Peyer's patch (tissue), 4 donors: ENCODE measurements at regions not wholly inside any gene's neighbourhood (a gene's known extent, or its start where the extent isn't known, plus 50 kb on each side); places are given as distances from the start of the nearest gene placed in this dataset.

Experiments used
- DNase-seq, 3 donors: peaks; one replicate each; pipeline ENCODE4 v3.0.0-alpha.2; 2017 to 2019
- H3K27ac ChIP-seq, 4 donors: fragments of 200-600 bp; sonication (generic); one replicate each; pipeline ENCODE4 v1.5.1; 2016 to 2019
- H3K27me3 ChIP-seq, 2 donors: fragments of 200-600 bp; sonication (generic); one replicate each; pipeline ENCODE4 v1.5.1; 2019
- H3K36me3 ChIP-seq, 3 donors: fragments of 200-600 bp; sonication (generic); one replicate each; pipeline ENCODE4 v1.5.1; 2016 to 2019
- H3K4me1 ChIP-seq, 4 donors: fragments of 200-600 bp; sonication (generic); one replicate each; pipeline ENCODE4 v1.5.1; 2016 to 2019
- H3K4me3 ChIP-seq, 4 donors: fragments of 200-600 bp; sonication (generic); 1 replicate in 3 of 4; 2 replicates in 1 of 4; pipeline ENCODE4 v1.5.1; 2016 to 2019; ENCODE audit warnings: mild to moderate bottlenecking in 1 of 4
- H3K9me3 ChIP-seq, 4 donors: fragments of 200-600 bp; sonication (generic); one replicate each; pipeline ENCODE4 v1.5.1; 2016 to 2019; ENCODE audit warnings: mild to moderate bottlenecking in 1 of 4
- CTCF ChIP-seq, 6 experiments: fragments of 450-650 bp in 4 of 6; fragments of 200-600 bp in 2 of 6; sonication (generic) in 1 of 6; IDR thresholded peaks; one replicate each; pipeline ENCODE4 v1.5.1; 2017 to 2019; ENCODE audit warnings: antibody characterized with exemption in 6 of 6, mild to moderate bottlenecking in 3 of 6, moderate library complexity in 1 of 6
- POLR2A ChIP-seq, 2 donors: fragments of 450-650 bp; IDR thresholded peaks; one replicate each; pipeline ENCODE4 v1.5.1; 2017; ENCODE audit warnings: antibody characterized with exemption in 2 of 2, mild to moderate bottlenecking in 2 of 2, moderate library complexity in 2 of 2

GRCh38 chr5:57394421-57395210 lies 88.0 kb downstream of the ACTBL2 start:
- TF ChIP-seq POLR2A (IDR thresholded peaks at IDR 0.05) (no peak), CTCF (IDR thresholded peaks at IDR 0.05) (no peak)
- Histone ChIP-seq H3K4me1 (no peaks in the 10 kb centered on the region), H3K36me3 (no peaks in the 10 kb centered on the region)

GRCh38 chr5:57386958-57387357 lies 95.7 kb downstream of the ACTBL2 start:
- DNase-seq, result no peak
- no peaks in the 10 kb centered on the region for H3K27me3 ChIP-seq
- H3K4me1 ChIP-seq, result no peaks in the 10 kb centered on the region
- no peaks in the 10 kb centered on the region for H3K9me3 ChIP-seq
- H3K4me3 ChIP-seq, result no peak overlapping the region
- no peak overlapping the region for H3K27ac ChIP-seq
- no peaks in the 10 kb centered on the region for H3K36me3 ChIP-seq
- no peak for TF ChIP-seq POLR2A (IDR thresholded peaks at IDR 0.05)
- no peak for TF ChIP-seq CTCF (IDR thresholded peaks at IDR 0.05)

More at GRCh38 chr5:57394421-57395210, 88.0 kb downstream of the ACTBL2 start:
- Histone ChIP-seq H3K4me3 (no peak overlapping the region), H3K9me3 (no peaks in the 10 kb centered on the region), H3K27me3 (no peaks in the 10 kb centered on the region), H3K27ac (no peak overlapping the region)
- DNase-seq, result no peak

- DNase-seq, result no peak
- Histone ChIP-seq H3K36me3 (no peaks in the 10 kb centered on the region), H3K9me3 (no peaks in the 10 kb centered on the region), H3K27me3 (no peaks in the 10 kb centered on the region), H3K4me3 (no peak overlapping the region), H3K27ac (no peak overlapping the region), H3K4me1 (no peaks in the 10 kb centered on the region)
- TF ChIP-seq CTCF (IDR thresholded peaks at IDR 0.05) (peak in 2 of 6 experiments; percentile 6 to 10), POLR2A (IDR thresholded peaks at IDR 0.05) (no peak)
Observed at GRCh38 chr5:57383093-57383861, 99.3 kb downstream of the ACTBL2 start.

GRCh38 chr5:57382655-57383054 lies 100.0 kb downstream of the ACTBL2 start:
- DNase-seq, result no peak
- no peak for TF ChIP-seq CTCF (IDR thresholded peaks at IDR 0.05)
- TF ChIP-seq POLR2A (IDR thresholded peaks at IDR 0.05), result no peak
- H3K36me3 ChIP-seq, result no peaks in the 10 kb centered on the region
- H3K4me1 ChIP-seq, result no peaks in the 10 kb centered on the region
- H3K9me3 ChIP-seq, result no peaks in the 10 kb centered on the region
- H3K27ac ChIP-seq, result no peak overlapping the region
- H3K27me3 ChIP-seq, result no peaks in the 10 kb centered on the region
- H3K4me3 ChIP-seq, result no peak overlapping the region

- Histone ChIP-seq H3K27ac (no peak overlapping the region), H3K36me3 (no peaks in the 10 kb centered on the region), H3K4me3 (no peak overlapping the region), H3K4me1 (no peaks in the 10 kb centered on the region), H3K9me3 (no peaks in the 10 kb centered on the region), H3K27me3 (no peaks in the 10 kb centered on the region)
- TF ChIP-seq CTCF (IDR thresholded peaks at IDR 0.05) (no peak), POLR2A (IDR thresholded peaks at IDR 0.05) (no peak)
- DNase-seq, result no peak
Observed at GRCh38 chr5:57370376-57370775, 112.2 kb downstream of the ACTBL2 start.
